Ishikawa (cell line): ENCODE measurements at regions not wholly inside any gene's neighbourhood (a gene's known extent, or its start where the extent isn't known, plus 50 kb on each side); places are given as distances from the start of the nearest gene placed in this dataset.

Experiments
- CEBPB ChIP-seq: IDR thresholded peaks from 2 replicates; pipeline ENCODE4 v1.6.1; 2012
- CREB1 ChIP-seq: IDR thresholded peaks from 2 replicates; pipeline ENCODE4 v1.6.1; 2012; ENCODE audit warnings: low read depth
- EGR1 ChIP-seq: IDR thresholded peaks from 2 replicates; pipeline ENCODE4 v1.6.1; 2012
- EP300 ChIP-seq: IDR thresholded peaks from 2 replicates; pipeline ENCODE4 v1.6.1; 2012; ENCODE audit warnings: borderline replicate concordance
- FOXM1 ChIP-seq: IDR thresholded peaks from 2 replicates; pipeline ENCODE4 v1.6.1; 2012; ENCODE audit warnings: low read depth, borderline replicate concordance
- MAX ChIP-seq: IDR thresholded peaks from 2 replicates; pipeline ENCODE4 v1.6.1; 2012
- NFIC ChIP-seq: IDR thresholded peaks from 2 replicates; pipeline ENCODE4 v1.6.1; 2012
- RAD21 ChIP-seq: IDR thresholded peaks from 2 replicates; pipeline ENCODE4 v1.6.1; 2012; ENCODE audit warnings: low read depth
- REST ChIP-seq: IDR thresholded peaks from 2 replicates; pipeline ENCODE4 v1.6.1; 2012; ENCODE audit warnings: low read depth, mild to moderate bottlenecking
- TAF1 ChIP-seq: IDR thresholded peaks from 2 replicates; pipeline ENCODE4 v1.6.1; 2012; ENCODE audit warnings: low read depth, mild to moderate bottlenecking
- TCF12 ChIP-seq: IDR thresholded peaks from 2 replicates; pipeline ENCODE4 v1.6.1; 2012; ENCODE audit warnings: low read depth
- TEAD4 ChIP-seq: IDR thresholded peaks from 2 replicates; pipeline ENCODE4 v1.6.1; 2012
- USF1 ChIP-seq: IDR thresholded peaks from 2 replicates; pipeline ENCODE4 v1.6.1; 2012
- YY1 ChIP-seq: IDR thresholded peaks from 2 replicates; pipeline ENCODE4 v1.6.1; 2012; ENCODE audit warnings: low read depth
- ZBTB7A ChIP-seq: IDR thresholded peaks from 2 replicates; pipeline ENCODE4 v1.6.1; 2012; ENCODE audit warnings: low read depth

GRCh38 chrX:109936114-109936513, 66.8 kb upstream of the TMEM164 start:
- TF ChIP-seq YY1 (no peak), CREB1 (no peak), ZBTB7A (no peak), FOXM1 (no peak), TAF1 (no peak), NFIC (no peak), TCF12 (no peak), USF1 (no peak), TEAD4 (no peak), CEBPB (no peak), MAX (no peak), EP300 (no peak), EGR1 (no peak), RAD21 (no peak), REST (no peak)

- TF ChIP-seq EGR1 (no peak), YY1 (no peak), ZBTB7A (no peak), TEAD4 (no peak), EP300 (no peak), FOXM1 (no peak), CREB1 (no peak), TCF12 (no peak), NFIC (no peak), REST (no peak), USF1 (no peak)
Observed at GRCh38 chrX:109936598-109936997, 66.3 kb upstream of the TMEM164 start.

- TF ChIP-seq RAD21 (no peak), TAF1 (no peak), TCF12 (no peak), EP300 (no peak), EGR1 (no peak), TEAD4 (no peak), CEBPB (no peak), MAX (no peak), NFIC (no peak), REST (no peak), FOXM1 (no peak), ZBTB7A (no peak), USF1 (no peak), CREB1 (no peak), YY1 (no peak)
Observed at GRCh38 chrX:109939498-109939897, 63.4 kb upstream of the TMEM164 start.

- no peak for TF ChIP-seq TAF1
- TF ChIP-seq ZBTB7A = no peak
- TF ChIP-seq USF1 = no peak
- no peak for TF ChIP-seq TCF12
- TF ChIP-seq RAD21 = no peak
- no peak for TF ChIP-seq EGR1
- no peak for TF ChIP-seq TEAD4
- TF ChIP-seq CREB1 = no peak
- TF ChIP-seq MAX = no peak
- TF ChIP-seq EP300 = no peak
- no peak for TF ChIP-seq NFIC
- TF ChIP-seq YY1 = no peak
- TF ChIP-seq REST = no peak
- no peak for TF ChIP-seq CEBPB
- no peak for TF ChIP-seq FOXM1
Observed at GRCh38 chrX:109940411-109940810, 62.5 kb upstream of the TMEM164 start.
